ENCODE measurements at regions not wholly inside any gene's neighbourhood (a gene's known extent, or its start where the extent isn't known, plus 50 kb on each side); places are given as distances from the start of the nearest gene placed in this dataset.

GRCh38 chr11:91857179-91857578, 367.4 kb upstream of the FAT3 start:
- H3K36me3 ChIP-seq (ENCODE audit: control insufficient read depth, insufficient read depth, low read length) = no peaks in the 10 kb centered on the region
- POLR2A ChIA-PET (ENCODE audit: unreplicated experiment) = no interaction called here
- H3K56ac ChIP-seq (ENCODE audit: extremely low read depth, insufficient read depth, low read length) = no peak overlapping the region
- H4K5ac ChIP-seq (ENCODE audit: low read depth, low read length) = no peak overlapping the region
- H3K23ac ChIP-seq (ENCODE audit: low read depth, low read length) = no peak overlapping the region
- H3K79me1 ChIP-seq (ENCODE audit: low read depth in 1 of 2, low read length in 2 of 2) = no peaks in the 10 kb centered on the region
- in situ Hi-C loops (cut with MboI; ENCODE audit: low sequenced_read_pairs) (no loop called here), intact Hi-C loops (cut with micrococcal nuclease) (no loop called here), dilution Hi-C loops (cut with HindIII; ENCODE audit: low sequenced_read_pairs, unreplicated experiment) (no loop called here)
- H4K8ac ChIP-seq (ENCODE audit: low read depth in 2 of 2, low read length in 2 of 2) = no peak overlapping the region
- BruUV-seq (replicated peaks) = no TSS peak
- no peak overlapping the region for H2AK9ac ChIP-seq (replicated peaks; ENCODE audit: low read depth, low read length, poor library complexity)
- H4K91ac ChIP-seq (ENCODE audit: insufficient read depth, low read depth, low read length) = no peak overlapping the region
- WGBS, 2 experiments (ENCODE audit: extremely low coverage in 2 of 2, insufficient read length in 1 of 2) = no CpG with 5 or more reads among the region's 1 CpG
- no peak overlapping the region for H3K4ac ChIP-seq (ENCODE audit: low read depth, low read length)
- H3K9me1 ChIP-seq (ENCODE audit: insufficient read depth, low read length) = no peaks in the 10 kb centered on the region
- no peak overlapping the region for H2BK5ac ChIP-seq (ENCODE audit: low read depth, low read length, poor library complexity, severe bottlenecking)
- H3K27me3 ChIP-seq (ENCODE audit: control insufficient read depth, insufficient read depth, low read length) = no peaks in the 10 kb centered on the region
- no peak overlapping the region for H3K14ac ChIP-seq (replicated peaks; ENCODE audit: low read depth, low read length)
- H2AFZ ChIP-seq (replicated peaks; ENCODE audit: low read length, poor library complexity) = no peak overlapping the region
- H4K20me1 ChIP-seq (ENCODE audit: insufficient read depth, low read length) = no peaks in the 10 kb centered on the region
- no peak for TF ChIP-seq MAFK (IDR thresholded peaks at IDR 0.05; ENCODE audit: low read depth, low read length)
- no peak for TF ChIP-seq RFX5 (IDR thresholded peaks at IDR 0.05; ENCODE audit: low read depth, low read length)
- no peak for TF ChIP-seq RCOR1 (IDR thresholded peaks at IDR 0.05; ENCODE audit: insufficient replicate concordance, low read length)
- TF ChIP-seq RAD21 (IDR thresholded peaks at IDR 0.05; ENCODE audit: low read length) = no peak
- no peak for TF ChIP-seq CHD1 (IDR thresholded peaks at IDR 0.05; ENCODE audit: low read depth, low read length)
- no peak for TF ChIP-seq SMC3 (IDR thresholded peaks at IDR 0.05; ENCODE audit: low read depth, low read length)
- TF ChIP-seq CTCF (conservative IDR thresholded peaks at IDR 0.05; ENCODE audit: low read depth, low read length) = no peak
- no peak for TF ChIP-seq POLR2A (IDR thresholded peaks at IDR 0.05; ENCODE audit: low read depth, low read length)
- TF ChIP-seq, protein P1, sequence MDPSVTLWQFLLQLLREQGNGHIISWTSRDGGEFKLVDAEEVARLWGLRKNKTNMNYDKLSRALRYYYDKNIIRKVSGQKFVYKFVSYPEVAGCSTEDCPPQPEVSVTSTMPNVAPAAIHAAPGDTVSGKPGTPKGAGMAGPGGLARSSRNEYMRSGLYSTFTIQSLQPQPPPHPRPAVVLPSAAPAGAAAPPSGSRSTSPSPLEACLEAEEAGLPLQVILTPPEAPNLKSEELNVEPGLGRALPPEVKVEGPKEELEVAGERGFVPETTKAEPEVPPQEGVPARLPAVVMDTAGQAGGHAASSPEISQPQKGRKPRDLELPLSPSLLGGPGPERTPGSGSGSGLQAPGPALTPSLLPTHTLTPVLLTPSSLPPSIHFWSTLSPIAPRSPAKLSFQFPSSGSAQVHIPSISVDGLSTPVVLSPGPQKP (IDR thresholded peaks at IDR 0.05; ENCODE audit: borderline replicate concordance, low read depth, low read length) = no peak
- TF ChIP-seq MAZ (IDR thresholded peaks at IDR 0.05; ENCODE audit: borderline replicate concordance, low read depth, low read length) = no peak
- no peak for TF ChIP-seq MXI1 (IDR thresholded peaks at IDR 0.05; ENCODE audit: borderline replicate concordance, low read depth, low read length)
- no peak overlapping the region for H3K27ac ChIP-seq (ENCODE audit: insufficient read depth, low read length)
- ATAC-seq (ENCODE audit: low read depth) (no peak), DNase-seq (no peak)
- no peak overlapping the region for H3K4me3 ChIP-seq (ENCODE audit: insufficient read depth, low read depth, low read length)
- no peak overlapping the region for H2BK20ac ChIP-seq (ENCODE audit: low read depth, low read length)
- CTCF ChIA-PET = no interaction called here
- H3K9me3 ChIP-seq (ENCODE audit: control insufficient read depth, insufficient read depth, low read length) = peaks cover 5% of the 10 kb centered on the region; the same call in 1 of the 2 replicates
- H2AK5ac ChIP-seq (ENCODE audit: low read depth, low read length) = no peak overlapping the region
- no peak overlapping the region for H3K9ac ChIP-seq (ENCODE audit: low read depth, low read length)
- no peak overlapping the region for H3K18ac ChIP-seq (ENCODE audit: low read depth, low read length)
- no peak overlapping the region for H2BK120ac ChIP-seq (ENCODE audit: low read depth, low read length)
- no peak overlapping the region for H3K4me2 ChIP-seq (ENCODE audit: low read depth, low read length)
- no peaks in the 10 kb centered on the region for H3K4me1 ChIP-seq (ENCODE audit: control insufficient read depth, insufficient read depth, low read length)
- H2BK15ac ChIP-seq (ENCODE audit: low read depth, low read length) = no peak overlapping the region

Data from IMR-90 (cell line).